ENCODE measurements at regions not wholly inside any gene's neighbourhood (a gene's known extent, or its start where the extent isn't known, plus 50 kb on each side); places are given as distances from the start of the nearest gene placed in this dataset.

GRCh38 chr1:38208716-38209632 lies 162.4 kb upstream of the POU3F1 start (continued):
- TF ChIP-seq CTCF (IDR thresholded peaks at IDR 0.05 in 2 of 3, conservative IDR thresholded peaks at IDR 0.05 in 1 of 3; ENCODE audit: insufficient read depth in 2 of 3, low read depth in 1 of 3, low read length in 3 of 3) = 0 out of 6 replicates have a peak, but pooled peaks of 1 of the 3 experiments have one; percentile 19
- TF ChIP-seq CTCFL (IDR thresholded peaks at IDR 0.05; ENCODE audit: borderline replicate concordance, insufficient read depth, low read depth, low read length, poor library complexity, severe bottlenecking) = peak; percentile 66
- peak; percentile 90 for TF ChIP-seq NFIC (IDR thresholded peaks at IDR 0.05)
- no peak for TF ChIP-seq UBTF (IDR thresholded peaks at IDR 0.05; ENCODE audit: borderline replicate concordance in 1 of 2, low read depth in 2 of 2, low read length in 2 of 2)
- TF ChIP-seq PYGO2 (tag; IDR thresholded peaks at IDR 0.05) = no peak
- TF ChIP-seq ZNF133 (CRISPR knock-in tag; IDR thresholded peaks at IDR 0.05) = no peak
- TF ChIP-seq NCOR1 (IDR thresholded peaks at IDR 0.05) = no peak
- TF ChIP-seq ZNF395 (CRISPR knock-in tag; IDR thresholded peaks at IDR 0.05) = no peak
- no peak for TF ChIP-seq ZC3H8 (IDR thresholded peaks at IDR 0.05)
- no peak for TF ChIP-seq GATAD2A (IDR thresholded peaks at IDR 0.05)
- no peak for TF ChIP-seq LCOR (CRISPR knock-in tag; IDR thresholded peaks at IDR 0.05)
- no peak for TF ChIP-seq SNAPC5 (CRISPR knock-in tag; IDR thresholded peaks at IDR 0.05)
- no peak for TF ChIP-seq SIN3A (IDR thresholded peaks at IDR 0.05; ENCODE audit: borderline replicate concordance in 2 of 2, control insufficient read depth in 1 of 2, low read depth in 2 of 2, low read length in 2 of 2)
- TF ChIP-seq GATAD2B (IDR thresholded peaks at IDR 0.05; ENCODE audit: borderline replicate concordance) = no peak
- no peak for TF ChIP-seq TEAD1 (CRISPR knock-in tag; IDR thresholded peaks at IDR 0.05)

Measured in K562 (cell line).